Neural progenitor cell (in vitro differentiated cells): ENCODE measurements at regions not wholly inside any gene's neighbourhood (a gene's known extent, or its start where the extent isn't known, plus 50 kb on each side); places are given as distances from the start of the nearest gene placed in this dataset.

Experiments used
- EZH2 ChIP-seq: fragments of 200-600 bp; sonication (generic); IDR thresholded peaks from 2 replicates; pipeline ENCODE4 v1.6.1; 2017; ENCODE audit warnings: antibody characterized with exemption, mild to moderate bottlenecking, moderate library complexity
- TF ChIP-seq, protein P1 (sequence below): fragments of 200-600 bp; sonication (generic); IDR thresholded peaks from 2 replicates; pipeline ENCODE4 v1.5.1; 2017; ENCODE audit warnings: antibody characterized with exemption, mild to moderate bottlenecking

DNA sequence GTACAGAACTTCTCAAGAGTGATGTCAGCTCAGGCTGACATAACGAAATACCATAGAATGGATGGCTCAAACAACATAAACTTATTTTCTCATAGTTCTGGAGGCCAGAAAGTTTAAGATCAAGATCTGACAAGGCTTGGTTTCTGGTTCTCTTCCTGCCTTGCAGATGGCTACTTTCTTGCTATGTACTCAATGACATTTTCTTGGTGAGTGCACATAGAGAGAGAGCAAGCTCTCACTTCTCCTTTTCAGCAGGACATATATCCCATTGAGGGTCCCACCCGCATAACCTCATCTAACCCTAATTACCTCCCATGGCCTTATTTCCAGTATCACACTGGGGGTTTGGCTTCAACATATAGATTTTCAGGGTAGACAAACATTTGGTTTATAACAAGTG is 1072.1 kb downstream of the PLOD2 start:
- TF ChIP-seq, protein P1, sequence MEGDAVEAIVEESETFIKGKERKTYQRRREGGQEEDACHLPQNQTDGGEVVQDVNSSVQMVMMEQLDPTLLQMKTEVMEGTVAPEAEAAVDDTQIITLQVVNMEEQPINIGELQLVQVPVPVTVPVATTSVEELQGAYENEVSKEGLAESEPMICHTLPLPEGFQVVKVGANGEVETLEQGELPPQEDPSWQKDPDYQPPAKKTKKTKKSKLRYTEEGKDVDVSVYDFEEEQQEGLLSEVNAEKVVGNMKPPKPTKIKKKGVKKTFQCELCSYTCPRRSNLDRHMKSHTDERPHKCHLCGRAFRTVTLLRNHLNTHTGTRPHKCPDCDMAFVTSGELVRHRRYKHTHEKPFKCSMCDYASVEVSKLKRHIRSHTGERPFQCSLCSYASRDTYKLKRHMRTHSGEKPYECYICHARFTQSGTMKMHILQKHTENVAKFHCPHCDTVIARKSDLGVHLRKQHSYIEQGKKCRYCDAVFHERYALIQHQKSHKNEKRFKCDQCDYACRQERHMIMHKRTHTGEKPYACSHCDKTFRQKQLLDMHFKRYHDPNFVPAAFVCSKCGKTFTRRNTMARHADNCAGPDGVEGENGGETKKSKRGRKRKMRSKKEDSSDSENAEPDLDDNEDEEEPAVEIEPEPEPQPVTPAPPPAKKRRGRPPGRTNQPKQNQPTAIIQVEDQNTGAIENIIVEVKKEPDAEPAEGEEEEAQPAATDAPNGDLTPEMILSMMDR: no peak
- no peak for TF ChIP-seq EZH2
